T-cell (primary cell): ENCODE measurements at regions not wholly inside any gene's neighbourhood (a gene's known extent, or its start where the extent isn't known, plus 50 kb on each side); places are given as distances from the start of the nearest gene placed in this dataset.
"Not testable (repeated sequence)": the region's sequence is repeated elsewhere in the genome, so short reads cannot be mapped to it uniquely, and the experiment has no call there.

Source experiments
- ATAC-seq, 4 experiments: fragments of 200-7000 bp in 3 of 4; fragments of 150-1000 bp in 1 of 4; cut with Tn5 transposase; replicated peaks in 1 of 4; 1 replicate in 3 of 4; 2 replicates in 1 of 4; pipeline ENCODE4 v1.10.0; 2021; ENCODE audit warnings: moderate library complexity in 3 of 4, mild to moderate bottlenecking in 2 of 4, moderate number of reproducible peaks in 1 of 4
- CTCF ChIA-PET, 2 donors: fragments of 300-600 bp; sonication (Branson Sonifier 250); formaldehyde crosslinking; loops; one replicate each; lab custom pipeline; 2022; ENCODE audit warnings: antibody characterized with exemption in 2 of 2; lab: Charles Lee
- POLR2A ChIA-PET, 2 donors: fragments of 300-600 bp; sonication (Branson Sonifier 250); formaldehyde crosslinking; loops; one replicate each; lab custom pipeline; 2022; ENCODE audit warnings: antibody characterized with exemption in 2 of 2; lab: Charles Lee
- DNase-seq, 35 experiments: peaks; one replicate each; pipeline versions ENCODE4 v3.0.0 to v3.0.0-alpha.2; 2013 to 2023
- H3K27ac ChIP-seq: one replicate; pipeline ENCODE4 v1.5.1; 2013; ENCODE audit warnings: low read length
- H3K27me3 ChIP-seq, 2 experiments: replicated peaks in 1 of 2; 1 replicate in 1 of 2; 2 replicates in 1 of 2; pipeline versions ENCODE4 v1.6.1 to v1.7.0; 2013; ENCODE audit warnings: low read length in 1 of 2, mixed read lengths in 1 of 2; ENCODE audit not compliant: control insufficient read depth in 2 of 2, insufficient read depth in 2 of 2; ENCODE audit errors: extremely low read depth in 1 of 2
- H3K36me3 ChIP-seq, 2 donors: 1 replicate in 1 of 2; 2 replicates in 1 of 2; pipeline versions ENCODE4 v1.6.1 to v1.7.0; 2013; ENCODE audit warnings: low read length in 1 of 2; ENCODE audit not compliant: control insufficient read depth in 2 of 2, insufficient read depth in 1 of 2; ENCODE audit errors: extremely low read depth in 1 of 2
- H3K4me1 ChIP-seq, 2 experiments: 1 replicate in 1 of 2; 2 replicates in 1 of 2; pipeline versions ENCODE4 v1.6.1 to v1.7.0; 2013; ENCODE audit warnings: low read length in 2 of 2, mixed read lengths in 1 of 2; ENCODE audit not compliant: insufficient read depth in 2 of 2, control insufficient read depth in 1 of 2; ENCODE audit errors: extremely low read depth in 1 of 2
- H3K4me3 ChIP-seq, 2 donors: 1 replicate in 1 of 2; 2 replicates in 1 of 2; pipeline versions ENCODE4 v1.5.1 to v1.7.0; 2013; ENCODE audit warnings: mild to moderate bottlenecking in 2 of 2, low read length in 1 of 2, moderate library complexity in 1 of 2; ENCODE audit not compliant: control insufficient read depth in 1 of 2; ENCODE audit errors: extremely low read depth in 1 of 2
- H3K9me3 ChIP-seq: 2 replicates; pipeline ENCODE4 v1.7.0; 2013
- H3K27ac Mint-ChIP-seq, 2 donors: one replicate each; pipeline ENCODE4 v1.8.0; 2020 to 2021; ENCODE audit warnings: mild to moderate bottlenecking in 2 of 2, mixed read lengths in 2 of 2
- H3K27me3 Mint-ChIP-seq, 2 donors: one replicate each; pipeline ENCODE4 v1.8.0; 2021 to 2022; ENCODE audit warnings: mixed read lengths in 2 of 2
- H3K36me3 Mint-ChIP-seq: one replicate; pipeline ENCODE4 v1.8.0; 2021; ENCODE audit warnings: mixed read lengths
- H3K4me1 Mint-ChIP-seq, 3 donors: one replicate each; pipeline ENCODE4 v1.8.0; 2020 to 2022; ENCODE audit warnings: mixed read lengths in 3 of 3, mild to moderate bottlenecking in 1 of 3
- H3K4me3 Mint-ChIP-seq, 3 donors: one replicate each; pipeline ENCODE4 v1.8.0; 2020 to 2022; ENCODE audit warnings: mild to moderate bottlenecking in 3 of 3, mixed read lengths in 3 of 3, moderate library complexity in 3 of 3
- H3K9me3 Mint-ChIP-seq, 3 donors: one replicate each; pipeline ENCODE4 v1.8.0; 2020 to 2022; ENCODE audit warnings: mixed read lengths in 3 of 3
- WGBS: methylation state at CpG from one replicate; pipeline ENCODE4 v1.1.5; 2013; ENCODE audit warnings: missing lambda C conversion rate; ENCODE audit not compliant: insufficient coverage; 5-methylcytosine and 5-hydroxymethylcytosine counted together

- CTCF ChIA-PET, H3K4me3 Mint-ChIP-seq, POLR2A ChIA-PET, H3K4me1 ChIP-seq, H3K4me1 Mint-ChIP-seq, H3K9me3 Mint-ChIP-seq, H3K36me3 Mint-ChIP-seq, ATAC-seq, H3K4me3 ChIP-seq, H3K27me3 ChIP-seq, H3K27me3 Mint-ChIP-seq, DNase-seq, H3K9me3 ChIP-seq, H3K27ac Mint-ChIP-seq, H3K36me3 ChIP-seq, H3K27ac ChIP-seq: not testable (repeated sequence)
- no CpG with 5 or more reads among the region's 6 CpGs for WGBS
Observed at GRCh38 chr6:122944936-122945335, 51.1 kb upstream of the CLVS2 start.
